ENCODE measurements at regions not wholly inside any gene's neighbourhood (a gene's known extent, or its start where the extent isn't known, plus 50 kb on each side); places are given as distances from the start of the nearest gene placed in this dataset.
"Not testable (repeated sequence)": the region's sequence is repeated elsewhere in the genome, so short reads cannot be mapped to it uniquely, and the experiment has no call there.

GRCh38 chr9:83138422-83139135 lies 75.6 kb upstream of the RASEF start:
- DNase-seq (ENCODE audit: low spot score) = no peak

GRCh38 chr9:83133316-83133715 lies 70.4 kb upstream of the RASEF start:
- DNase-seq (ENCODE audit: low spot score) = no peak

- DNase-seq (ENCODE audit: low spot score) = no peak
These were observed 69.8 kb upstream of the RASEF start for GRCh38 chr9:83132768-83133167.

GRCh38 chr9:83130541-83130940 lies 67.6 kb upstream of the RASEF start:
- DNase-seq (ENCODE audit: low spot score) = peak; percentile 63

GRCh38 chr9:83125671-83126070 lies 62.7 kb upstream of the RASEF start:
- no peak for DNase-seq (ENCODE audit: low spot score)

- DNase-seq (ENCODE audit: low spot score) = peak; percentile 34
These were observed 56.9 kb upstream of the RASEF start for GRCh38 chr9:83119873-83120272.

- no peak for DNase-seq (ENCODE audit: low spot score)
These were observed 53.1 kb upstream of the RASEF start for GRCh38 chr9:83116026-83116425.

- not testable (repeated sequence) for DNase-seq (ENCODE audit: low spot score)
These were observed 50.5 kb upstream of the RASEF start for GRCh38 chr9:83113445-83113844.
